Upper lobe of left lung (tissue), 4 donors: ENCODE measurements at regions not wholly inside any gene's neighbourhood (a gene's known extent, or its start where the extent isn't known, plus 50 kb on each side); places are given as distances from the start of the nearest gene placed in this dataset.

ENCODE experiments used
- CTCF ChIP-seq, 6 experiments: fragments of 450-650 bp in 4 of 6; fragments of 200-600 bp in 2 of 6; sonication (generic) in 2 of 6; IDR thresholded peaks; one replicate each; pipeline ENCODE4 v1.5.1; 2016 to 2019; ENCODE audit warnings: antibody characterized with exemption in 6 of 6
- EP300 ChIP-seq, 4 donors: sonication (generic); formaldehyde crosslinking; IDR thresholded peaks; one replicate each; pipeline ENCODE4 v1.5.1; 2017; ENCODE audit warnings: antibody characterized with exemption in 4 of 4, control low read depth in 2 of 4

- TF ChIP-seq CTCF (IDR thresholded peaks at IDR 0.05) (no peak), EP300 (IDR thresholded peaks at IDR 0.05) (no peak)
These were observed 135.4 kb upstream of the PRPS1L1 start for GRCh38 chr7:18163091-18163490.
